ENCODE measurements at regions not wholly inside any gene's neighbourhood (a gene's known extent, or its start where the extent isn't known, plus 50 kb on each side); places are given as distances from the start of the nearest gene placed in this dataset.

GRCh38 chr2:230657906-230658305 is 54.7 kb upstream of the CAB39 start:
- DNase-seq (ENCODE audit: extremely low spot score) = no peak
- Histone ChIP-seq H3K27me3 (no peaks in the 10 kb centered on the region), H3K9me3 (no peaks in the 10 kb centered on the region), H3K4me1 (peaks cover 0 to 13% (median 2%) of the 10 kb centered on the region in 4 donors), H3K4me3 (no peak overlapping the region), H3K36me3 (no peaks in the 10 kb centered on the region), H3K27ac (replicated peaks in 1 of 4) (no peak overlapping the region)
- TF ChIP-seq POLR2AphosphoS5 (IDR thresholded peaks at IDR 0.05) (no peak), CTCF (IDR thresholded peaks at IDR 0.05) (no peak), EP300 (IDR thresholded peaks at IDR 0.05) (no peak)
- intact Hi-C loops (cut with DNase I) = no loop called here
- WGBS = 97% methylated on average over 9 of the region's 10 CpGs

- TF ChIP-seq EP300 (IDR thresholded peaks at IDR 0.05) (no peak), CTCF (IDR thresholded peaks at IDR 0.05) (no peak), POLR2AphosphoS5 (IDR thresholded peaks at IDR 0.05) (no peak), POLR2A (IDR thresholded peaks at IDR 0.05; ENCODE audit: low read depth) (no peak)
- Histone ChIP-seq H3K4me1 (peaks cover 0 to 13% (median 2%) of the 10 kb centered on the region in 4 donors), H3K9me3 (no peaks in the 10 kb centered on the region), H3K4me3 (no peak overlapping the region), H3K27me3 (no peaks in the 10 kb centered on the region), H3K36me3 (no peaks in the 10 kb centered on the region), H3K27ac (replicated peaks in 1 of 4) (no peak overlapping the region)
- DNase-seq (ENCODE audit: extremely low spot score) = no peak
- intact Hi-C loops (cut with DNase I) = no loop called here
- WGBS = 100% methylated on average over 1 of the region's 1 CpG
Measured at GRCh38 chr2:230658577-230658876, 54.1 kb upstream of the CAB39 start.

GRCh38 chr2:230658877-230659652 is 53.6 kb upstream of the CAB39 start:
- no peaks in the 10 kb centered on the region for H3K9me3 ChIP-seq
- H3K27me3 ChIP-seq = no peaks in the 10 kb centered on the region
- DNase-seq (ENCODE audit: extremely low spot score) = no peak
- H3K27ac ChIP-seq (replicated peaks in 1 of 4) = peak overlapping the region; percentile 27 to 53 (median 39)
- TF ChIP-seq POLR2AphosphoS5 (IDR thresholded peaks at IDR 0.05) (no peak), POLR2A (IDR thresholded peaks at IDR 0.05; ENCODE audit: low read depth) (no peak)
- H3K4me3 ChIP-seq = no peak overlapping the region
- 76% methylated on average over 11 of the region's 11 CpGs for WGBS
- H3K4me1 ChIP-seq = peaks cover 0 to 13% (median 6%) of the 10 kb centered on the region in 4 donors
- H3K36me3 ChIP-seq = no peaks in the 10 kb centered on the region
- intact Hi-C loops (cut with DNase I) = no loop called here

GRCh38 chr2:230660294-230661060 is 52.2 kb upstream of the CAB39 start:
- H3K9me3 ChIP-seq = no peaks in the 10 kb centered on the region
- H3K36me3 ChIP-seq = no peaks in the 10 kb centered on the region
- no peak overlapping the region for H3K4me3 ChIP-seq
- 63% methylated on average over 13 of the region's 15 CpGs for WGBS
- peak overlapping the region in 3 of 4 donors; percentile 47 to 51 (median 48) for H3K27ac ChIP-seq (replicated peaks in 1 of 4)
- peaks cover 0 to 13% (median 6%) of the 10 kb centered on the region in 4 donors for H3K4me1 ChIP-seq
- H3K27me3 ChIP-seq = no peaks in the 10 kb centered on the region
- no peak for DNase-seq (ENCODE audit: extremely low spot score)
- intact Hi-C loops (cut with DNase I) = no loop called here
- TF ChIP-seq POLR2A (IDR thresholded peaks at IDR 0.05; ENCODE audit: low read depth) (no peak), CTCF (IDR thresholded peaks at IDR 0.05) (no peak), EP300 (IDR thresholded peaks at IDR 0.05) (no peak), POLR2AphosphoS5 (IDR thresholded peaks at IDR 0.05) (no peak)

Measured in esophagus muscularis mucosa (tissue), 4 donors.